SIG-M5 treated with dmso at 0.1 percent for 504 hours (cell line): ENCODE measurements at regions not wholly inside any gene's neighbourhood (a gene's known extent, or its start where the extent isn't known, plus 50 kb on each side); places are given as distances from the start of the nearest gene placed in this dataset.

Source experiments
- DNase-seq: peaks from one replicate; lab custom pipeline; 2025; ENCODE audit not compliant: unreplicated experiment; lab: John Stamatoyannopoulos, UW

DNA sequence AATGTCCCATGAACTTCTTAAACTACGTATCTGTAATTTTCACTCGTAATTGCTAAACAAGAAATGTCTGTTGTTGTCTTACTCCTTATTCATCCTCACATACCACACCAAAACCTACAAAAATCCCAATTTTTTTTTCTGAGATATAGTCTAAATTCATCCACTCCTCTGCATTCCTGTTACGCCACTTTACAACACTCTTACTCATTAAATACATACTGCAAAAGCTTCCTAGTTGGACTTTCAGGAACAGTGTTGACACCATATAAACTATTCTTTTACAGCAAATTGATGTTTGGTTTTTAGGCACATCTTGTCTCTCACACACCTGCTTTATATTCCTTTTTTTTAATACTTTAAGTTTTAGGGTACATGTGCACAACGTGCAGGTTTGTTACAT is 934.9 kb upstream of the CADM2 start:
- no peak for DNase-seq

DNA sequence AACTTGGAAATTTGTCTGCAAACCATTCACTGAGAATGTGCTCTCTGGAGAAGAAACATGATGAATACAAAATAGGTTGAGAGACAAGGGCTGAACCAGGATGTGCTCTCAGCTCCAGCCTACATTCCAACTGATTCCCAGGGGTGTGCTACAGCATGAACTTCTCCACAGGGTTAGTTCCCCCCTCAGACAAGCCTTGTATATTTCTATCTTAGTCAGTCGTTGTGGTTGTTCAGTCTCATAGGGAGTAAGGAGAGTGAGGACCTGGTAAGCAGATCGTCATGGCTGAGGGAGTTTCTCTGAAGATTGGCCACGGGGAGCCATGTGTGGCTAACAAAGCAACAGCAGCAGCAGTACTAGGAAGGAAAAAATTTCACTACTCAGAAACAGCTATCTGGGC is 919.7 kb upstream of the CADM2 start:
- DNase-seq, result no peak

DNA sequence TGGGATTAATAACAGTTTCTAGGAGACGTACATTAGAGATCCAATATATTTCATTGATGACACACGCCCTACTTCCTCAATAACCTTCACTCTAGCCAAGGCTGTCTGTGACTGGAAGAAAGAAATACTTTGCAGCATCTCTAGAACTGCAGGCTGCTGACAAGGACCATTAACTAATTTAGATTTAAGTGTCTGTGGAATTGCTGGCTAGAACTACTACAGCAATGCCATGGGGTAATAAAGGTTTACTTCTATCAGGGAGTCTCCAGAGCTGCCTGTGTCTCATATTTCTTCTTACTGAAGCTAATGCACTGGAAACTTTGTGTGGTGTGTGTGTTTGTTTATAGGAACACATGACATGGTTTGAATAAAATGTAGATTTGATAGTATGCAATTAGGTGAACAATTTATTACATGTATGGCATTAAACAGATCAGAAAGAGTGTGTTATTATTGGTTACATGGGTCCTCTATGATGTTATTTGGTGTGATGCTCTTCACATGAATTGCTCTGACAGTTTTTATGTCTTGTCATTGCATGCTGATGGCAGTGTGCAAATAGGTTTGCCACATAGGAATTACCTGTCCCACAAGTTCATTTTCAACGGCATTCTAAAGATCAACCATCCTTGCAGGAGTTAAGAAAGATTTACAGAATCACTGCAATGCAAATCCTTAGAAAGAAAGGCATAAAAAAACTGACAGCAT is 916.2 kb upstream of the CADM2 start:
- DNase-seq, result no peak

DNA sequence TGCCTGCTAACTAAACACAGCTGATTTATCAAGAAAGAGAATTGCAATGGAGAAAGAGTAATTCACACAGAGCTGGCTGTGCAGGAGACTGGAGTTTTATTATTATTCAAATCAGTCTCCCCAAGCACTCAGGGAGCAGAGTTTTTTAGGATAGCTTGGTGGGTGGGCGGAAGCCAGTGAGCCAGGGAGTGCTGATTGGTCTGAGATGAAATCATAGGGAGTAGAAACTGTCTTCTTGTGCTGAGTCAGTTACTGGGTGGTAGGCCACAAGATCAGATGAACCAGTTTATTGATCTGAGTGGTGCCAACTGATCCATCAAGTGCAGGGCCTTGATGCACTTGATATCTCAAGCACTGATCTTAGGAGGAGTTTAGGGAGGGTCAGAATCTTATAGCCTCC is 891.9 kb upstream of the CADM2 start:
- DNase-seq, result no peak

DNA sequence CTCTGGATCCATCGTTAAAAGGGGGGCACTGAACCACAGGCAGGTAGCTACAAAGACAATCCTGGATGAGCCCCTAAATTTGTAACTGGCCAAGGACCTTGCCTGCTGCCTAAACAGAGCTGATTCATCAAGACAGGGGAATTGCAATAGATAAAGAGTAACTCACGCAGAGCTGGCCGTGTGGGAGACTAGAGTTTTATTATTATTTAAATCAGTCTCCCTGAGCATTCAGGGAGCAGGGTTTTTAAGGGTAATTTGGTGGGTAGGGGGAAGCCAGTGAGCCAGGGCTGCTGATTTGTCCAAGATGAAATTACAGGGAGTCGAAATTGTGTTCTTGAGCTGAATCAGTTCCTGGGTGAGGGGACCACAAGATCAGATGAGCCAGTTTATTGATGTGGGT is 885.1 kb upstream of the CADM2 start:
- no peak for DNase-seq

DNA sequence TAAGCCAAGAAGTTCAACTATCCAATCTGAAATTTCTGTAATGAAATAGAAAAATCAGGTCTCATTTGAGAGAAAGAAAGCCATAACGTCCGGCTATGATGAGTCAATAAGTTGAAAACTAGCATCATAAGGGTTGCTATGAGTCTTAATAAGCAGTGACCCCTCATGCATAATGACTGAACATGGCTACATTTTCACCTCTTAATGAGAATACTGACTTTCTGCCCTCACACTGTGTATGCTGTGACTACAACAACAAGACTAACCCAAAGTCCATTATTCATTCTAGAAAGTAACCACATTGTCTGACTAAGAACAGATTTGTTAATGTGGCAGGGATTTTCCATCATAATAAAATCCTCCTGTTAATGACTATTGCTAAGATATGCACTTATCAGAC is 884.0 kb upstream of the CADM2 start:
- DNase-seq, result no peak

DNA sequence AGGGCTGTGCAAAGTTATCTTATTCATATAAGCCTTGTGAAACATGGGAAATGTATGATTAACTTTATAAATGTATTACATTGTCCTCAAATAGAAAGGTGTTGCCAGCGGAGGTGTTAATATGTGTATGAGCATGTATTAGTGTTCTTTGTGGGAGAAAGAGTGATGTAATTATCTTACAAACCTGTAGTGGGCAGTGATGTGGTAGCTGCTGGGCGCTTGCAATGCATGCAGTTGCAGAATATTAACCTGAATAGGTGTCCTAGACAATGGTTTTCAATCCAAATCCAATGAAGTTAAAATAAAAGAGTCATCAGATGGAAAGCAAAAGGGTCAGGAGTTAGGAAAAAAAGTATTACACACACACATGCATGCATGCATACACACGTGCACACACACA is 881.3 kb upstream of the CADM2 start:
- peak; percentile 9 for DNase-seq

DNA sequence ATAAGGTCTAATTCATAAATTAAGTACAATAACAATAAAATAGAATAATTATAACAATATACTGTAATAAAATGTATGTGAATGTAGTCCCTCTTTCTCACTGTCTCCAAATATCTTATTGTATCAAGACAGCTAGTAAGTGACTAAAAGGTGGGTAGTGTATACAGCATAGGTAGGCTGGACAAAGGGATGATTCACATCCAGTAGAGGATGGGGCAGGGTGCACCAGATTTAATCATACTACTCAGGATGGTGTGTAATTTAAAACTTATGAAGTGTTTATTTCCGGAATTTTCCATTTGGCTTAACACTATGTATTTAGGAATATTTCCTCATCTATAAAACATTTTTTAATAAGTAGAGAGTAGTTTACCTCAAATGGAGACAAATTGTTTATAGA is 876.1 kb upstream of the CADM2 start:
- no peak for DNase-seq

DNA sequence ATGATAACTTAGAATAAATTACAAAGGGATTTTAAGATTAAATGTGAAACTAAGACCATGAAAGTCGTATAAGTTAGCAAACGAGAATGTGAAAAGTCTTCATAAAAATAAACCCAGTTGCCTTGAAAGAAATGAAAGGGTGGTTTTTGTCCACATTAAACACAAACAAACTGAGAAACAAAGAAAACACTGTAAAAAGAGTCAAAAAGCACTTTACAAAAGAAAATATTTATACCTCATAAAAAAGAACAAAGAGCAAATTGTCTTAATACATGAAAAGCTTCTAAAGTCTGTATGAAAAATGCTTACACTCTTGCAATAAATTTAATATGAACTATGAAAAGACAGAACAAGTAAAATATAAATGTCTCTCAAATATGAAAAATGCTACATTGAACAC is 865.9 kb upstream of the CADM2 start:
- DNase-seq, result no peak

DNA sequence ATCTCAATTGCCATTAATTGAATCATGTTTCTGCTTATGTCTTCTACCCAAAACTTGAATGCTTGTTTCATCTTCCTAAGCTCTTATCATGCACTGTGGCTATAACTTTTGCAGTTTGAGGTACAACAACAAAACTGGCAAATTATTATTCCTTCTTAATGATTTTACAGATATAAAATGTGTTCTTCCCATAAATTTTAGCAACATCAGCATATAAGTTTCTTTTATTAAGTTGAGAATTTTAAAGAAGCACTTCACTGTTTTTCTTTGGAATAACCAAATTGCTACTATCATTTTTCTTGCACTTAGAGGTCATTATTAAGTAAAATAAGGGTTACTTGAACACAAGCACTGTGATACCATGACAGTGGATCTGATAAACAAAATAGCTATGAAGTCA is 862.6 kb upstream of the CADM2 start:
- no peak for DNase-seq

DNA sequence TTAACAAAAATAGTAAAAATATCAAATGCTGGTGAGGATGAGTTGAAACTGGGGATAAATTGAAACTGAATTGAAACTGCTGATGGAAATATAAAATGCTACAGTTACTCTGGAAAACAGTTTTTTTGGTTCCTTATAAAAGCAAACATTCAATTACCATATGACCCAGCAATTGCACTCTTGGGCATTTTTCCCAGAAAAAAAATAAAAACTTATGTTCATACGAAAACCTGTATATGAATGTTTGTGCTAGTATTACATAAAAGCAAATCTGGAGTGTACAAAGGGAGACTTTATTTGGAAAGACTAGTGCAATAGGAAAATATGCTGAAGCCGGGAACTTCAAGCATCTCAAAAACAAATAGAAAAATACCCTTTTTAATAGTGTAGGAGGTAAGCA is 857.9 kb upstream of the CADM2 start:
- DNase-seq, result no peak

DNA sequence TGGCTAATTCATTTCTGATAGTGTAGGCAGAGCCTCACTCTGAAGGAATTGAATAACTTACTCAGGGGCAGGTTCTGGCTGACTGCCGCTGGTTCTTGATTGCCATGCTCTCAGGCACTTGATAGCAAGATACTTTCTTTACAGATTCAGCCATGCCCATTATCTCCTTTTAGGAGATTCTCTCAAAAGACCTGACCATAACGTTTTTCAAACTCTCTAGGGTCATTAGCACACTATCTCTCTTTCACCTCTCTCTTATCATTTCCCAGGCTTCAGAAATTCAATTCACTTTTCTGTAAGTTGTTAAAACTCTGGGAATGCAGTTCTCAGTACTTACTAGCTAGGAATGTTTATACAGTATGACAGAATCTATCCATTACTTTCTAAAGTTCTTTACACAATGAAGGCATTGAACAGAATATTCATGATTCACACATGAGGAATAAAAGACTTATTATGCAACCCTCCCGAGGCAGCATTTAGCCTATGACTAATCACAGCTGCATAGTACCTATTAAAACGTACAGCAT is 850.3 kb upstream of the CADM2 start:
- no peak for DNase-seq

DNA sequence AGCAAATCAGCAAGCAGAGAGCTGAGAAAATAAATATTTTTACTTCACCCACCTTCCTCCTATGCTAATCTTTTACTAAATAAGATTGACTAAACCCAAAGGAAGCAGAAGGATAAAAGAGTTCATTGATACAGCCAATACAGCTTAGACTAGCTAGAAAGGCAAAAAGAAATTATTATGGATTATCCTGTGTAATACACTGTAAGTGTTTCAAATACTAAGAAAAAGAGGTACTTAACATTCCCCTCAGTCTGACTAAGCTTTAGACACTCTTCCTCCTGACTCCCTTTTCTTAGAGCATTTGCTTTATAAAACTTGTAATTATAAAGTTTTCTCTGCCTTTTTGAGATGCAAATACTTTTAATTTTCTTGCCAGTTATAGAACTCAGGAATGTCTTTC is 848.9 kb upstream of the CADM2 start:
- DNase-seq, result no peak

DNA sequence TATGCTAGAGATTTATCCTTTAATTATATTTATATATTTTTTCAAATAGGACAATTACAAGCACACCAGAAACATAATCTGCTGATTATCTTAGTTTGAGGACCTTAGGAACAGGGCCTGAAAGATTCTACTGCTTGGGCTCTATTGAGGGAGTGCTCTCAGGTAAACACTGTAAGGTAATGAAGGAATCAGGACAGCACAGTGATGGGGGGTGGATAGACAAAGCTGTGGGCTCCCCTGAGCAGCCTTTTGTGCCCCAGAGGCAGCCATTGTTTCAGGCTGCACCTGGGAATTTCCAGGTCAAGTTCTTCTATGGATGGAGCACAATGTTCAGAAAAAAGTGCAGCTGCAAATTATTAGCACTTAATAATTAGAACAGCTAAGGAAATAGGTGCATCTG is 848.0 kb upstream of the CADM2 start:
- DNase-seq, result no peak

DNA sequence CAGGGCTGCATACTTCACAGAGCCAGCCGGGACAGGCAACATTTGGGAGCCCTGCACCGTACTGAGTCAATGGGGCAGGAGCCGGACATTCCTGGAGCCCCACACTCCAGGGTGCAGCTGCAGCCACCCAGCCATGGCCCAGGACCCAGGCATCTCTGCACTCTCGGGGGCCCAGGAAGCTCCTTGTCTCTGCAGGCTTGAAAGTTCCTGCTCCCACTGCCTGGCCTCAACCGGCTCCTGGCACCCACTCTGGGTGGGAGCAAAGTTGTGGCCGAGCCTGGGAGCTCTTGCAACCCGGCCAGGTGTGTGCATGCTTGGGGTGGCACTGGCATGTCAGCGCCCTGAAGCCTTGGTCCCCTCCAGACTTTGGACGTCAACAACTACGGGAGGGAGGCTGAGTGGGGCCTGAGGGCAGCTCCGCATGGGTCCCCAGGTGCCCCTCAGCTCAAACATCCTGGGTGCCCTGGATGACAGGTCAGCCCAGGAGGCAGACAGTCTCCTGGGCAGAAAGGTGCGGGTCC is 833.5 kb upstream of the CADM2 start:
- DNase-seq, result no peak

DNA sequence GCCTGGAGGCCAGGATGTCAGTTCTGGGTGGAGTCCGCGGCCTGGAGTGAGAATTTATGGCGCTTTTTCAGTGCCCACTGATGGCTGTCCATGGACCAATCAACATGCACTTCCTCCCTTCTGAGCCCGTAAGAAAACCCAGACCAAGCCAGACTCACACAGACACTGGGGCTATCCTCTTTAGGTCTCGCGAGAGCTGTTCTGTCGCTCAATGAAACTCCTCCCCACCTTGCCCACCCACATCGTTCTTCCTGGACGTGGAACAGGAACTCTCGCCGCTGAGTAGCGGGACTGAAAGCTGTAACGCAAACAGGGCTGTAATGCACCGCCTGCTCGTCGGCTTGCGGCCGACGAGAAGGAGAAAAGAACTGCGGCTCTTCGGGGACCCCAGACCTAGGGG is 833.0 kb upstream of the CADM2 start:
- no peak for DNase-seq

DNA sequence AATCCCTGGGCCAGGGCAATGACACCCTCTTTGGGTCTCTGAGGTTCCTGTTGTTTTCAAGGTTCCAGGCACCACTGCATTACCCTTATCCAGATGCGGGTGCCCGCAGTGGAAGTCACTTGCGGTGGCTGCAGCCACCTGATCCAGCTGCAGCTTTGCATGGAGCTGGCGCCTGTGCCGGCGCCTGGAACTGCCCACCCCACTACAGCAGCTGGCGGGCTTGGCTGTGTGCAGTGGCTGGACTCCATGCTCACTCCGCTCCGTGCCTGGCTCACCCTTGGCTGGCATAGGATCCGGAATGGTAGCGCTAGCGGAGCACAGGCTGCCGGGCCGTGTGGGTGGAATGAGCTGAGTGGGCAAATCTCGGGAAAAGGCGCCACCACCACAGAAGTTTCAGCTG is 832.6 kb upstream of the CADM2 start:
- no peak for DNase-seq

DNA sequence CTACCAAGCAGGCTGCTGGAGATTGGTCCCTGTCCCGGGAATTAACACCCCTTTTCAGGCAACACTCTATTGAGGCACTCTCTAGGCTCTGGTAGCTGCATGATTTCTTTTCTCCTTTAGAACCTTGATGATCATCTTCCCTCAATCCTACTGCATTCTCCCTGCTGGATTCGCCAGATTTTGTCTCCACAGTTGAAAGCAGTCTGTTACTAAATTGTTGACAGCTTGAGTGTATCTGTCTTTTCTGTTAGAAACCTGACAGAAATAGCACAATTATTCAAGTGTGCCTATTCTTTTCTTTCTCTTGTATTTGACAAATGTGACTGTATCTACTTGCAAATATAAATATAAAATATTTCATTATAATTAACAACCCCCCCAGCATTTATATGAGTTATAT is 830.8 kb upstream of the CADM2 start:
- DNase-seq, result no peak

DNA sequence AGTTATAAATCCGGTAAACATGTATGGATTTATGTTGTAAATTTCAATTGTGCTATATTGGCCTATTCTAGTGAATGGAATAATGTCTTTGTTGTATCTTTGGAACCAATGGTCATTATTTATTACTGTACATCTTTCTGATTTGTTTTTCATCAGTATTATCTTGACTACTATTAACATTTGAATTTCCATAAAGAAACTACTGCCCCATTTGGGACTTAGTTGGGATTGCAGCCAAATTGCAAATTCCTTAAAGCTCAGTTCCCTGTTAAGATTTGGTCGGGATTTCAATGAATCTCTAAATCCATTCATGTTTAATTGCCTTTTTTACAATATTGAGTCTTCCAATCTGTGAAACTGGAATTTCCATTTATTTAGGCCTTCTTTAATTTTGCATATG is 822.4 kb upstream of the CADM2 start:
- no peak for DNase-seq

DNA sequence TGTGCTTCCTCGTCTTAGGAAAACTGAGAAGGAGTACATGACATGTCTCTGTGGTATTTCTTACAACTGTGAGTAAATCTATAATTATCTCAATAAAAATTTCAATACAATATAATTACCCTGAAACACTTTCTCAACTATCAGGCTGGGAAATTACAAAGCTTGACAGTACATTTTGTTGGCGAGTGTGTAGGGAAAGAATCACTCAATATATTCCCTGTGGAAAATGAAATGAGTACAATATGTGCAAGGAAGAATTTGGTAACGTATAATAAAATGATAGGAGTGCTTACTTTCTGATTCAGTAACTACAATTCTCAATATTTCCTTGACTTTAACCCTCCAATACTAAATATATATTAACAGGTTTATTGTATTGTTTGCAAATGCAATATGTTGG is 818.2 kb upstream of the CADM2 start:
- no peak for DNase-seq

DNA sequence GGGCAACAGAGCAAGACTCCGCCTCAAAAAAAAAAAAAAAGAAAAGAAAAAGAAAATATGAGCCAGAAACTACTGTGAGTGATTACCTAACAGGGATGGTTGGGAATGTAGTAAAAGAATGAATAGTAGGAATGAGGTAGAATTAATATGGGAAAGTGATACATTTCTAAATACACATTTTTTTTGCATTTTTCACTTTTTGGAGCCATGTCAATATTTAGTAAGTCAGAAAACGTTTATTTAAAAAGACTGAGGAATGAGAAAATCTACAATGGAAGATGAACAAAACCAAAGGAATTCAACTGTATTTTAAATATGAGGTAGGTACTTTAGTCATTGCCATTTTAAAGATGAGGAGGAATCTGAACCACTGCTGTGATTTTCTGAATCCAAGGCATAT is 817.2 kb upstream of the CADM2 start:
- DNase-seq, result no peak

DNA sequence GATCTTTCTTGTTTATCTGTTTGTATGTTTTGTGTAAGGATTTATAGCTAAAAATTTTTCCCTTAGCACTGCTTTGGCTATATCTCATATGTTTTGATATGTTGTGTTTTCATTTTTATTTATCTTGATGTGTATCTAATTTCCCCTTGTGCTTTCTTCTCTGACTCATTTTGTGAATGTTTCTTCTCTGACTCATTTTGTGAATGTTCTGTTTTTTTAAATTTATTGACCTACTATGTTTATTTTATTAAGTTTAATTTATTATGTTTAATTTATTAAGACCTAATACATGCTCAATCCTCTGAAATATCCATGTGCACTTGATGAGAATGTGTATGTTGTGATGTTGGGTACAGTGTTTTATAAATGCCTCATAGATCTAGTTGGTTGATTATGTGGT is 793.5 kb upstream of the CADM2 start:
- no peak for DNase-seq

DNA sequence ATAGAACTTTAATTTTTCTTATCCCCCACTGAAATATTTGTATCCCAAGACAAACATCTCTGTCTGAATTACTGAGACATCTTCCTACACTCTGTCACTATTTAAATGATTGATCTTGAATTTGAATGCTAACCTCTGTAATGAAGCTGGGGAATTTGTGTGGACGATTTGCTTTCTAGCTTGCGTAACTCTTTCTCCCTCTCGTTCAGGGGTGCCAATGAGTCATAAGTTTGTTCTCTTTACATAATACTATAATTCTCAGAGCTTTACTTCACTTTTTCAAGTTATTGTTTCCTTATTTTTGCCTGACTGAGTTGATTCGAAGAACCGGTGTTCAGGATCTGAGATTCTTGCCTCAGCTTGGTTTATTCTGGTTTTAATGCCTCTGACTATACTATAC is 783.3 kb upstream of the CADM2 start:
- peak; percentile 94 for DNase-seq
